SKM-1 (cell line): ENCODE measurements at regions not wholly inside any gene's neighbourhood (a gene's known extent, or its start where the extent isn't known, plus 50 kb on each side); places are given as distances from the start of the nearest gene placed in this dataset.

Source experiments
- DNase-seq: peaks from one replicate; lab custom pipeline; 2025; ENCODE audit not compliant: unreplicated experiment; lab: John Stamatoyannopoulos, UW

GRCh38 chr20:39213476-39214145 lies 251.5 kb downstream of the DHX35 start:
- no peak for DNase-seq

GRCh38 chr20:39211060-39211748 lies 249.1 kb downstream of the DHX35 start:
- DNase-seq = no peak

GRCh38 chr20:39210341-39211036 lies 248.3 kb downstream of the DHX35 start:
- no peak for DNase-seq

GRCh38 chr20:39206899-39207564 lies 244.9 kb downstream of the DHX35 start:
- no peak for DNase-seq

GRCh38 chr20:39195582-39196021 lies 233.5 kb downstream of the DHX35 start:
- no peak for DNase-seq

GRCh38 chr20:39190666-39191570 lies 228.8 kb downstream of the DHX35 start:
- no peak for DNase-seq

- DNase-seq = no peak
Observed at GRCh38 chr20:39188266-39188765, 226.2 kb downstream of the DHX35 start.

- DNase-seq = no peak
Observed at GRCh38 chr20:39181490-39181889, 219.3 kb downstream of the DHX35 start.

GRCh38 chr20:39176457-39176856 lies 214.3 kb downstream of the DHX35 start:
- no peak for DNase-seq

GRCh38 chr20:39170896-39171463 lies 208.8 kb downstream of the DHX35 start:
- no peak for DNase-seq

GRCh38 chr20:39165099-39165498 lies 203.0 kb downstream of the DHX35 start:
- no peak for DNase-seq

- no peak for DNase-seq
Observed at GRCh38 chr20:39164642-39165041, 202.5 kb downstream of the DHX35 start.

- DNase-seq = no peak
Observed at GRCh38 chr20:39163993-39164392, 201.8 kb downstream of the DHX35 start.

GRCh38 chr20:39161900-39162299 lies 199.8 kb downstream of the DHX35 start:
- no peak for DNase-seq

GRCh38 chr20:39155971-39156370 lies 193.8 kb downstream of the DHX35 start:
- no peak for DNase-seq

- no peak for DNase-seq
Observed at GRCh38 chr20:39152742-39153141, 190.6 kb downstream of the DHX35 start.

GRCh38 chr20:39152126-39152525 lies 190.0 kb downstream of the DHX35 start:
- no peak for DNase-seq

- no peak for DNase-seq
Observed at GRCh38 chr20:39150501-39150900, 188.4 kb downstream of the DHX35 start.

GRCh38 chr20:39146394-39146793 lies 184.2 kb downstream of the DHX35 start:
- no peak for DNase-seq

GRCh38 chr20:39145921-39146320 lies 183.8 kb downstream of the DHX35 start:
- DNase-seq = no peak
